SK-N-SH treated with all-trans-retinoic acid at 6 μM for 48 hours (cell line): ENCODE measurements at regions not wholly inside any gene's neighbourhood (a gene's known extent, or its start where the extent isn't known, plus 50 kb on each side); places are given as distances from the start of the nearest gene placed in this dataset.

Experiments
- ARNTL ChIP-seq: fragments of 450-650 bp; formaldehyde crosslinking; IDR thresholded peaks from 2 replicates; pipeline ENCODE4 v1.5.0; 2020; ENCODE audit warnings: low read depth, mild to moderate bottlenecking, moderate library complexity, borderline replicate concordance
- BACH2 ChIP-seq: fragments of 250-450 bp; sonication (Bioruptor Pico); IDR thresholded peaks from 2 replicates; pipeline ENCODE4 v1.9.0; 2021; ENCODE audit warnings: mild to moderate bottlenecking, borderline replicate concordance
- CREB5 ChIP-seq: fragments of 250-450 bp; sonication (Bioruptor Pico); IDR thresholded peaks from 2 replicates; pipeline ENCODE4 v1.5.1; 2020; ENCODE audit warnings: low read depth, mild to moderate bottlenecking, moderate library complexity
- ISL1 ChIP-seq: fragments of 250-450 bp; sonication (Bioruptor Pico); IDR thresholded peaks from 2 replicates; pipeline ENCODE4 v2.1.2; 2022; ENCODE audit warnings: mild to moderate bottlenecking, moderate library complexity
- PATZ1 ChIP-seq: fragments of 250-450 bp; sonication (Bioruptor Pico); IDR thresholded peaks from 2 replicates; pipeline ENCODE4 v1.8.0; 2020; ENCODE audit warnings: mild to moderate bottlenecking, moderate library complexity, borderline replicate concordance
- ZFP3 ChIP-seq: fragments of 250-450 bp; sonication (Bioruptor Pico); IDR thresholded peaks from 2 replicates; pipeline ENCODE4 v1.5.0; 2020; ENCODE audit warnings: mild to moderate bottlenecking, moderate library complexity
- ZFP30 ChIP-seq: fragments of 450-650 bp; formaldehyde crosslinking; IDR thresholded peaks from 2 replicates; pipeline ENCODE4 v1.5.0; 2022; ENCODE audit warnings: mild to moderate bottlenecking, moderate library complexity
- TF ChIP-seq, protein P1 (sequence below): fragments of 250-450 bp; sonication (Bioruptor Pico); IDR thresholded peaks from 2 replicates; pipeline ENCODE4 v1.8.0; 2021; ENCODE audit warnings: low read depth, mild to moderate bottlenecking, moderate library complexity, borderline replicate concordance

- TF ChIP-seq CREB5 (CRISPR knock-in tag) (no peak), ZFP3 (CRISPR knock-in tag) (no peak), PATZ1 (no peak), BACH2 (CRISPR knock-in tag) (no peak), ZFP30 (CRISPR knock-in tag) (no peak), ARNTL (no peak), ISL1 (CRISPR knock-in tag) (no peak)
- TF ChIP-seq, protein P1, sequence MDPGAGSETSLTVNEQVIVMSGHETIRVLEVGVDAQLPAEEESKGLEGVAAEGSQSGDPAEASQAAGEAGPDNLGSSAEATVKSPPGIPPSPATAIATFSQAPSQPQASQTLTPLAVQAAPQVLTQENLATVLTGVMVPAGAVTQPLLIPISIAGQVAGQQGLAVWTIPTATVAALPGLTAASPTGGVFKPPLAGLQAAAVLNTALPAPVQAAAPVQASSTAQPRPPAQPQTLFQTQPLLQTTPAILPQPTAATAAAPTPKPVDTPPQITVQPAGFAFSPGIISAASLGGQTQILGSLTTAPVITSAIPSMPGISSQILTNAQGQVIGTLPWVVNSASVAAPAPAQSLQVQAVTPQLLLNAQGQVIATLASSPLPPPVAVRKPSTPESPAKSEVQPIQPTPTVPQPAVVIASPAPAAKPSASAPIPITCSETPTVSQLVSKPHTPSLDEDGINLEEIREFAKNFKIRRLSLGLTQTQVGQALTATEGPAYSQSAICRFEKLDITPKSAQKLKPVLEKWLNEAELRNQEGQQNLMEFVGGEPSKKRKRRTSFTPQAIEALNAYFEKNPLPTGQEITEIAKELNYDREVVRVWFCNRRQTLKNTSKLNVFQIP (CRISPR knock-in tag): no peak
Measured at GRCh38 chr2:21559351-21559750, 435.6 kb downstream of the TDRD15 start.
